GM12878 (cell line): ENCODE measurements at regions not wholly inside any gene's neighbourhood (a gene's known extent, or its start where the extent isn't known, plus 50 kb on each side); places are given as distances from the start of the nearest gene placed in this dataset.

Experiments
- ATAC-seq: fragments of 200-7000 bp; cut with Tn5 transposase; 3 replicates; pipeline ENCODE4 v1.9.1; 2020; ENCODE audit warnings: mild to moderate bottlenecking, moderate library complexity
- BruUV-seq: library from RNA; stranded (reverse); fragments of 400-500 nt; replicated peaks from 2 replicates; lab custom pipeline; 2021; lab: Mats Ljungman, UMichigan
- CTCF ChIA-PET: fragments of 300-600 bp; sonication (Branson Sonifier 250); formaldehyde crosslinking; extraction: SDS; loops from one replicate; lab custom pipeline; 2021; ENCODE audit warnings: inconsistent platforms; lab: Yijun Ruan, JAX
- POLR2A ChIA-PET: fragments of 350-600 bp; formaldehyde crosslinking; extraction: SDS; loops from one replicate; lab custom pipeline; 2021; ENCODE audit warnings: inconsistent platforms; lab: Charles Lee
- RAD21 ChIA-PET: fragments of 300-600 bp; sonication (Branson Sonifier 250); formaldehyde crosslinking; loops from one replicate; lab custom pipeline; 2023; ENCODE audit warnings: antibody characterized with exemption; ENCODE audit not compliant: unreplicated experiment; lab: Charles Lee
- SMC1A ChIA-PET: fragments of 300-600 bp; sonication (Branson Sonifier 250); formaldehyde crosslinking; loops from one replicate; lab custom pipeline; 2023; ENCODE audit not compliant: unreplicated experiment, uncharacterized antibody; lab: Charles Lee
- DNase-seq: peaks from one replicate; pipeline ENCODE4 v3.0.0-alpha.2; 2011; ENCODE audit warnings: low read depth, low spot score
- FAIRE-seq: peaks from 3 replicates; lab custom pipeline; 2011; peaks lifted over from hg19 to GRCh38; lab: Jason Lieb, UNC
- H2AFZ ChIP-seq: 2 replicates; pipeline ENCODE4 v1.6.0; 2011; ENCODE audit warnings: low read depth, low read length, control low read depth; ENCODE audit not compliant: control insufficient read depth
- H3K27ac ChIP-seq: 2 replicates; pipeline ENCODE4 v1.5.1; 2011; ENCODE audit warnings: control low read depth; ENCODE audit not compliant: control insufficient read depth, insufficient read depth
- H3K27me3 ChIP-seq, 2 experiments: replicated peaks in 1 of 2; 2 replicates each; pipeline versions ENCODE4 v1.6.0 to v1.6.1; 2011; ENCODE audit warnings: low read length in 1 of 2; ENCODE audit not compliant: control insufficient read depth in 2 of 2, insufficient read depth in 2 of 2
- H3K36me3 ChIP-seq, 2 experiments: 2 replicates each; pipeline ENCODE4 v1.5.1; 2011; ENCODE audit warnings: low read length in 1 of 2; ENCODE audit not compliant: control insufficient read depth in 2 of 2, insufficient read depth in 2 of 2
- H3K4me1 ChIP-seq: 2 replicates; pipeline ENCODE4 v1.6.1; 2011; ENCODE audit warnings: mild to moderate bottlenecking, low read length, moderate library complexity, mixed read lengths; ENCODE audit not compliant: control insufficient read depth, insufficient read depth
- H3K4me2 ChIP-seq: 2 replicates; pipeline ENCODE4 v1.6.0; 2011; ENCODE audit warnings: control low read depth; ENCODE audit not compliant: control insufficient read depth, insufficient read depth
- H3K4me3 ChIP-seq: fragments of 200-600 bp; sonication (generic); 2 replicates; pipeline ENCODE4 v1.5.1; 2016
- H3K79me2 ChIP-seq: 2 replicates; pipeline ENCODE4 v1.6.0; 2011; ENCODE audit warnings: low read length; ENCODE audit not compliant: control insufficient read depth, insufficient read depth
- H3K9ac ChIP-seq: 2 replicates; pipeline ENCODE4 v1.8.0; 2011; ENCODE audit warnings: low read length, control low read depth, mixed read lengths; ENCODE audit not compliant: control insufficient read depth, insufficient read depth
- H3K9me3 ChIP-seq: replicated peaks from 3 replicates; pipeline ENCODE4 v1.5.1; 2011; ENCODE audit warnings: mild to moderate bottlenecking, low read length; ENCODE audit not compliant: control insufficient read depth, insufficient read depth
- H4K20me1 ChIP-seq: 2 replicates; pipeline ENCODE4 v1.6.0; 2011; ENCODE audit not compliant: control insufficient read depth, insufficient read depth
- CHD4 ChIP-seq: fragments of 200-600 bp; sonication (generic); IDR thresholded peaks from 2 replicates; pipeline ENCODE4 v1.6.1; 2016; ENCODE audit warnings: mild to moderate bottlenecking
- MEF2B ChIP-seq: fragments of 450-650 bp; IDR thresholded peaks from 2 replicates; pipeline ENCODE4 v1.6.1; 2018; ENCODE audit warnings: mild to moderate bottlenecking, moderate library complexity; ENCODE audit not compliant: partially characterized antibody, poor library complexity, severe bottlenecking
- PAX5 ChIP-seq: IDR thresholded peaks from 2 replicates; pipeline ENCODE4 v1.6.1; 2011; ENCODE audit warnings: low read depth, low read length, borderline replicate concordance
- RFX5 ChIP-seq: IDR thresholded peaks from 2 replicates; pipeline ENCODE4 v1.6.1; 2011; ENCODE audit warnings: low read depth, low read length, improper control_type of control experiment
- SIN3A ChIP-seq: IDR thresholded peaks from 2 replicates; pipeline ENCODE4 v1.6.1; 2012; ENCODE audit warnings: low read depth, low read length, improper control_type of control experiment
- SMAD5 ChIP-seq: IDR thresholded peaks from 2 replicates; pipeline ENCODE4 v1.6.1; 2016; ENCODE audit warnings: antibody characterized with exemption, low read depth
- SPI1 ChIP-seq: IDR thresholded peaks from 2 replicates; pipeline ENCODE4 v1.6.1; 2011; ENCODE audit warnings: low read depth, mild to moderate bottlenecking, low read length, moderate library complexity, borderline replicate concordance; ENCODE audit not compliant: insufficient read depth
- ZNF24 ChIP-seq: fragments of 450-650 bp; IDR thresholded peaks from 2 replicates; pipeline ENCODE4 v1.6.1; 2017; ENCODE audit warnings: antibody characterized with exemption, mild to moderate bottlenecking
- ZSCAN29 ChIP-seq: fragments of 450-650 bp; IDR thresholded peaks from 2 replicates; pipeline ENCODE4 v1.6.1; 2017; ENCODE audit warnings: mild to moderate bottlenecking, moderate library complexity
- WGBS: methylation state at CpG from one replicate; pipeline ENCODE4 v1.1.6; 2016; ENCODE audit warnings: low lambda C conversion rate; ENCODE audit not compliant: insufficient replicate concordance, insufficient coverage; ENCODE audit errors: missing lambda C conversion rate; 5-methylcytosine and 5-hydroxymethylcytosine counted together
- in situ Hi-C: fragments of 300-500 bp; cut with MboI; formaldehyde crosslinking; loops from 9 replicates; pipeline ENCODE4 v1.14.3; 2018; ENCODE audit warnings: mixed read lengths
- intact Hi-C: fragments of 100-400 bp; cut with micrococcal nuclease; formaldehyde crosslinking; loops from one replicate; pipeline ENCODE4 v1.14.2; 2022; ENCODE audit not compliant: unreplicated experiment
- TF ChIP-seq, protein P1 (sequence below): fragments of 450-650 bp; formaldehyde crosslinking; IDR thresholded peaks from 2 replicates; pipeline ENCODE4 v1.4.0; 2020; ENCODE audit warnings: mild to moderate bottlenecking, moderate library complexity
- TF ChIP-seq, protein P2 (sequence below): IDR thresholded peaks from 2 replicates; pipeline ENCODE4 v1.6.1; 2011; ENCODE audit warnings: low read depth, mild to moderate bottlenecking, low read length, moderate library complexity, borderline replicate concordance; ENCODE audit errors: extremely low read depth
- TF ChIP-seq, protein P3 (sequence below): fragments of 450-650 bp; formaldehyde crosslinking; IDR thresholded peaks from 2 replicates; pipeline ENCODE4 v1.4.0; 2022; ENCODE audit warnings: mild to moderate bottlenecking, moderate library complexity
- TF ChIP-seq, protein P4 (sequence below): IDR thresholded peaks from 2 replicates; pipeline ENCODE4 v1.6.1; 2011; ENCODE audit warnings: mild to moderate bottlenecking, low read depth, low read length, moderate library complexity; ENCODE audit not compliant: insufficient replicate concordance
- TF ChIP-seq, protein P5 (sequence below): fragments of 450-650 bp; IDR thresholded peaks from 2 replicates; pipeline ENCODE4 v1.6.1; 2017; ENCODE audit warnings: antibody characterized with exemption, mild to moderate bottlenecking, moderate library complexity

DNA sequence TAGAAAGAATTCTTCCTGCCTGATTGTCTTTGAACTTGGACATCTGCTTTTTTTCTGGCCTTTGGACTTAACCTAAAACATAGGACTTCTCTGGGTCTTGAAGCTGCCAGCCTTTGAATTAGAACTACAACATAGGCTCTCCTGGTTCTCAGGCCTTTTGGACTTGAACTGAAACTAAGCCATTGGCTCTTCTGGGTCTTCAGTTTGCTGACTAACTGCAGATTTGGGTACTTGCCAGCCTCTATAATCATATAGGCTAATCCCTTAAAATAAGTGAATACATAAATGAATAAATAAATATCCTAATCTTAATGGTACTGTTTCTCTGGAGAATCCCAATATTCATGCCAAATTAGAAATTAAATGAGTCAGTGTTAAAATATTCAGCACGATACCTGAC is 473.4 kb upstream of the PAPPA start:
- H3K4me2 ChIP-seq, result no peak overlapping the region
- in situ Hi-C loops (no loop called here), intact Hi-C loops (no loop called here)
- H2AFZ ChIP-seq, result no peak overlapping the region
- ChIA-PET CTCF (no interaction called here), SMC1A (no interaction called here), RAD21 (no interaction called here), POLR2A (no interaction called here)
- no TSS peak for BruUV-seq
- WGBS, result 10% methylated on average over 1 of the region's 1 CpG
- H3K27me3 ChIP-seq, result no peaks in the 10 kb centered on the region
- ATAC-seq (no peak), DNase-seq (no peak), FAIRE-seq (no peak)
- H3K79me2 ChIP-seq, result no peaks in the 10 kb centered on the region
- no peaks in the 10 kb centered on the region for H3K9me3 ChIP-seq
- H3K4me3 ChIP-seq, result no peak overlapping the region
- no peaks in the 10 kb centered on the region for H4K20me1 ChIP-seq
- H3K9ac ChIP-seq, result no peak overlapping the region
- no peak overlapping the region for H3K27ac ChIP-seq
- no peaks in the 10 kb centered on the region for H3K36me3 ChIP-seq
- H3K4me1 ChIP-seq, result no peaks in the 10 kb centered on the region
- TF ChIP-seq, protein P1, sequence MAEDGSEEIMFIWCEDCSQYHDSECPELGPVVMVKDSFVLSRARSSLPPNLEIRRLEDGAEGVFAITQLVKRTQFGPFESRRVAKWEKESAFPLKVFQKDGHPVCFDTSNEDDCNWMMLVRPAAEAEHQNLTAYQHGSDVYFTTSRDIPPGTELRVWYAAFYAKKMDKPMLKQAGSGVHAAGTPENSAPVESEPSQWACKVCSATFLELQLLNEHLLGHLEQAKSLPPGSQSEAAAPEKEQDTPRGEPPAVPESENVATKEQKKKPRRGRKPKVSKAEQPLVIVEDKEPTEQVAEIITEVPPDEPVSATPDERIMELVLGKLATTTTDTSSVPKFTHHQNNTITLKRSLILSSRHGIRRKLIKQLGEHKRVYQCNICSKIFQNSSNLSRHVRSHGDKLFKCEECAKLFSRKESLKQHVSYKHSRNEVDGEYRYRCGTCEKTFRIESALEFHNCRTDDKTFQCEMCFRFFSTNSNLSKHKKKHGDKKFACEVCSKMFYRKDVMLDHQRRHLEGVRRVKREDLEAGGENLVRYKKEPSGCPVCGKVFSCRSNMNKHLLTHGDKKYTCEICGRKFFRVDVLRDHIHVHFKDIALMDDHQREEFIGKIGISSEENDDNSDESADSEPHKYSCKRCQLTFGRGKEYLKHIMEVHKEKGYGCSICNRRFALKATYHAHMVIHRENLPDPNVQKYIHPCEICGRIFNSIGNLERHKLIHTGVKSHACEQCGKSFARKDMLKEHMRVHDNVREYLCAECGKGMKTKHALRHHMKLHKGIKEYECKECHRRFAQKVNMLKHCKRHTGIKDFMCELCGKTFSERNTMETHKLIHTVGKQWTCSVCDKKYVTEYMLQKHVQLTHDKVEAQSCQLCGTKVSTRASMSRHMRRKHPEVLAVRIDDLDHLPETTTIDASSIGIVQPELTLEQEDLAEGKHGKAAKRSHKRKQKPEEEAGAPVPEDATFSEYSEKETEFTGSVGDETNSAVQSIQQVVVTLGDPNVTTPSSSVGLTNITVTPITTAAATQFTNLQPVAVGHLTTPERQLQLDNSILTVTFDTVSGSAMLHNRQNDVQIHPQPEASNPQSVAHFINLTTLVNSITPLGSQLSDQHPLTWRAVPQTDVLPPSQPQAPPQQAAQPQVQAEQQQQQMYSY, result no peak
- TF ChIP-seq, protein P2, sequence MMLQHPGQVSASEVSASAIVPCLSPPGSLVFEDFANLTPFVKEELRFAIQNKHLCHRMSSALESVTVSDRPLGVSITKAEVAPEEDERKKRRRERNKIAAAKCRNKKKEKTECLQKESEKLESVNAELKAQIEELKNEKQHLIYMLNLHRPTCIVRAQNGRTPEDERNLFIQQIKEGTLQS, result no peak
- TF ChIP-seq MEF2B (no peak), PAX5 (no peak), SIN3A (no peak), ZNF24 (no peak), RFX5 (no peak), CHD4 (no peak), SMAD5 (no peak), ZSCAN29 (no peak), SPI1 (no peak)
- TF ChIP-seq, protein P3, sequence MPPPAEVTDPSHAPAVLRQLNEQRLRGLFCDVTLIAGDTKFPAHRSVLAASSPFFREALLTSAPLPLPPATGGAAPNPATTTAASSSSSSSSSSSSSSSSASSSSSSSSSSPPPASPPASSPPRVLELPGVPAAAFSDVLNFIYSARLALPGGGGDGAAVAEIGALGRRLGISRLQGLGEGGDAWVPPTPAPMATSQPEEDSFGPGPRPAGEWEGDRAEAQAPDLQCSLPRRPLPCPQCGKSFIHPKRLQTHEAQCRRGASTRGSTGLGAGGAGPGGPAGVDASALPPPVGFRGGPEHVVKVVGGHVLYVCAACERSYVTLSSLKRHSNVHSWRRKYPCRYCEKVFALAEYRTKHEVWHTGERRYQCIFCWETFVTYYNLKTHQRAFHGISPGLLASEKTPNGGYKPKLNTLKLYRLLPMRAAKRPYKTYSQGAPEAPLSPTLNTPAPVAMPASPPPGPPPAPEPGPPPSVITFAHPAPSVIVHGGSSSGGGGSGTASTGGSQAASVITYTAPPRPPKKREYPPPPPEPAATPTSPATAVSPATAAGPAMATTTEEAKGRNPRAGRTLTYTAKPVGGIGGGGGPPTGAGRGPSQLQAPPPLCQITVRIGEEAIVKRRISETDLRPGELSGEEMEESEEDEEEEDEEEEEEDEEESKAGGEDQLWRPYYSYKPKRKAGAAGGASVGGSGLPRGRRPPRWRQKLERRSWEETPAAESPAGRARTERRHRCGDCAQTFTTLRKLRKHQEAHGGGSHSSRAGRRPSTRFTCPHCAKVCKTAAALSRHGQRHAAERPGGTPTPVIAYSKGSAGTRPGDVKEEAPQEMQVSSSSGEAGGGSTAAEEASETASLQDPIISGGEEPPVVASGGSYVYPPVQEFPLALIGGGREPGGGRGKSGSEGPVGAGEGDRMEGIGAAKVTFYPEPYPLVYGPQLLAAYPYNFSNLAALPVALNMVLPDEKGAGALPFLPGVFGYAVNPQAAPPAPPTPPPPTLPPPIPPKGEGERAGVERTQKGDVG (CRISPR knock-in tag), result no peak
- TF ChIP-seq, protein P4, sequence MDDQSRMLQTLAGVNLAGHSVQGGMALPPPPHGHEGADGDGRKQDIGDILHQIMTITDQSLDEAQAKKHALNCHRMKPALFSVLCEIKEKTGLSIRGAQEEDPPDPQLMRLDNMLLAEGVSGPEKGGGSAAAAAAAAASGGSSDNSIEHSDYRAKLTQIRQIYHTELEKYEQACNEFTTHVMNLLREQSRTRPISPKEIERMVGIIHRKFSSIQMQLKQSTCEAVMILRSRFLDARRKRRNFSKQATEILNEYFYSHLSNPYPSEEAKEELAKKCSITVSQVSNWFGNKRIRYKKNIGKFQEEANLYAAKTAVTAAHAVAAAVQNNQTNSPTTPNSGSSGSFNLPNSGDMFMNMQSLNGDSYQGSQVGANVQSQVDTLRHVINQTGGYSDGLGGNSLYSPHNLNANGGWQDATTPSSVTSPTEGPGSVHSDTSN, result no peak
- TF ChIP-seq, protein P5, sequence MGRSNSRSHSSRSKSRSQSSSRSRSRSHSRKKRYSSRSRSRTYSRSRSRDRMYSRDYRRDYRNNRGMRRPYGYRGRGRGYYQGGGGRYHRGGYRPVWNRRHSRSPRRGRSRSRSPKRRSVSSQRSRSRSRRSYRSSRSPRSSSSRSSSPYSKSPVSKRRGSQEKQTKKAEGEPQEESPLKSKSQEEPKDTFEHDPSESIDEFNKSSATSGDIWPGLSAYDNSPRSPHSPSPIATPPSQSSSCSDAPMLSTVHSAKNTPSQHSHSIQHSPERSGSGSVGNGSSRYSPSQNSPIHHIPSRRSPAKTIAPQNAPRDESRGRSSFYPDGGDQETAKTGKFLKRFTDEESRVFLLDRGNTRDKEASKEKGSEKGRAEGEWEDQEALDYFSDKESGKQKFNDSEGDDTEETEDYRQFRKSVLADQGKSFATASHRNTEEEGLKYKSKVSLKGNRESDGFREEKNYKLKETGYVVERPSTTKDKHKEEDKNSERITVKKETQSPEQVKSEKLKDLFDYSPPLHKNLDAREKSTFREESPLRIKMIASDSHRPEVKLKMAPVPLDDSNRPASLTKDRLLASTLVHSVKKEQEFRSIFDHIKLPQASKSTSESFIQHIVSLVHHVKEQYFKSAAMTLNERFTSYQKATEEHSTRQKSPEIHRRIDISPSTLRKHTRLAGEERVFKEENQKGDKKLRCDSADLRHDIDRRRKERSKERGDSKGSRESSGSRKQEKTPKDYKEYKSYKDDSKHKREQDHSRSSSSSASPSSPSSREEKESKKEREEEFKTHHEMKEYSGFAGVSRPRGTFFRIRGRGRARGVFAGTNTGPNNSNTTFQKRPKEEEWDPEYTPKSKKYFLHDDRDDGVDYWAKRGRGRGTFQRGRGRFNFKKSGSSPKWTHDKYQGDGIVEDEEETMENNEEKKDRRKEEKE, result no peak
